WTC11 (cell line): ENCODE measurements at regions not wholly inside any gene's neighbourhood (a gene's known extent, or its start where the extent isn't known, plus 50 kb on each side); places are given as distances from the start of the nearest gene placed in this dataset.

Experiments used
- ATAC-seq: fragments of 200-7000 bp; cut with Tn5 transposase; 2 replicates; pipeline ENCODE4 v1.10.0; 2021; ENCODE audit warnings: mild to moderate bottlenecking, moderate library complexity
- CTCF ChIA-PET: fragments of 300-600 bp; sonication (Branson Sonifier 250); formaldehyde crosslinking; loops from one replicate; lab custom pipeline; 2021; ENCODE audit warnings: antibody characterized with exemption; lab: Charles Lee
- POLR2A ChIA-PET: fragments of 350-600 bp; sonication (Branson Sonifier 250); formaldehyde crosslinking; loops from one replicate; lab custom pipeline; 2021; ENCODE audit warnings: antibody characterized with exemption; lab: Charles Lee
- DNase-seq: peaks from one replicate; pipeline ENCODE4 v3.0.0; 2021; ENCODE audit warnings: low spot score
- H3K27ac Mint-ChIP-seq: 2 replicates; pipeline ENCODE4 v1.8.0; 2021; ENCODE audit warnings: mixed read lengths
- H3K27me3 Mint-ChIP-seq: 2 replicates; pipeline ENCODE4 v1.8.0; 2021; ENCODE audit warnings: low read depth, mild to moderate bottlenecking, moderate library complexity, mixed read lengths
- H3K36me3 Mint-ChIP-seq: 2 replicates; pipeline ENCODE4 v1.8.0; 2021; ENCODE audit warnings: mixed read lengths
- H3K4me1 Mint-ChIP-seq: 2 replicates; pipeline ENCODE4 v1.8.0; 2022; ENCODE audit warnings: mixed read lengths
- H3K4me3 Mint-ChIP-seq: 2 replicates; pipeline ENCODE4 v1.8.0; 2021; ENCODE audit warnings: mild to moderate bottlenecking, moderate library complexity, mixed read lengths
- H3K9me3 Mint-ChIP-seq: 2 replicates; pipeline ENCODE4 v1.8.0; 2021; ENCODE audit warnings: mixed read lengths
- CREM ChIP-seq: sonication (generic); formaldehyde crosslinking; IDR thresholded peaks from 2 replicates; pipeline ENCODE4 v1.8.1; 2022; ENCODE audit warnings: mild to moderate bottlenecking, missing genetic modification reagents, moderate library complexity
- E2F1 ChIP-seq: sonication (generic); formaldehyde crosslinking; IDR thresholded peaks from 2 replicates; pipeline ENCODE4 v1.8.0; 2022; ENCODE audit warnings: mild to moderate bottlenecking, missing genetic modification reagents
- GABPB1 ChIP-seq: sonication (generic); formaldehyde crosslinking; IDR thresholded peaks from 2 replicates; pipeline ENCODE4 v1.8.1; 2023; ENCODE audit warnings: mild to moderate bottlenecking, missing genetic modification reagents
- IRF1 ChIP-seq: sonication (generic); formaldehyde crosslinking; IDR thresholded peaks from 2 replicates; pipeline ENCODE4 v1.8.0; 2023; ENCODE audit warnings: missing genetic modification reagents
- IRF2 ChIP-seq: sonication (generic); formaldehyde crosslinking; IDR thresholded peaks from 2 replicates; pipeline ENCODE4 v1.8.0; 2022; ENCODE audit warnings: low read depth, missing genetic modification reagents, borderline replicate concordance
- MYBL2 ChIP-seq: sonication (generic); formaldehyde crosslinking; IDR thresholded peaks from 2 replicates; pipeline ENCODE4 v1.8.1; 2023; ENCODE audit warnings: mild to moderate bottlenecking, moderate library complexity, missing genetic modification reagents
- NFYB ChIP-seq: sonication (generic); formaldehyde crosslinking; conservative IDR thresholded peaks from 2 replicates; pipeline ENCODE4 v1.8.0; 2022; ENCODE audit warnings: low read depth, missing genetic modification reagents
- NR1H2 ChIP-seq: sonication (generic); formaldehyde crosslinking; IDR thresholded peaks from 2 replicates; pipeline ENCODE4 v1.9.0; 2021; ENCODE audit warnings: mild to moderate bottlenecking, moderate library complexity, missing genetic modification reagents
- SOX15 ChIP-seq: fragments of 250-450 bp; sonication (Bioruptor Pico); IDR thresholded peaks from 2 replicates; pipeline ENCODE4 v1.9.0; 2021; ENCODE audit warnings: mild to moderate bottlenecking
- SP1 ChIP-seq: sonication (generic); formaldehyde crosslinking; conservative IDR thresholded peaks from 2 replicates; pipeline ENCODE4 v1.8.1; 2022; ENCODE audit warnings: missing genetic modification reagents
- STAT6 ChIP-seq: sonication (generic); formaldehyde crosslinking; conservative IDR thresholded peaks from 2 replicates; pipeline ENCODE4 v1.8.1; 2023; ENCODE audit warnings: mild to moderate bottlenecking, low read depth, missing genetic modification reagents, moderate library complexity
- TCF7 ChIP-seq: sonication (generic); formaldehyde crosslinking; IDR thresholded peaks from 2 replicates; pipeline ENCODE4 v1.8.0; 2022; ENCODE audit warnings: mild to moderate bottlenecking, low read depth, missing genetic modification reagents, moderate library complexity
- TEAD1 ChIP-seq: sonication (generic); formaldehyde crosslinking; IDR thresholded peaks from 2 replicates; pipeline ENCODE4 v1.8.0; 2022; ENCODE audit warnings: mild to moderate bottlenecking, missing genetic modification reagents
- ZMAT4 ChIP-seq: fragments of 250-450 bp; sonication (Bioruptor Pico); IDR thresholded peaks from 2 replicates; pipeline ENCODE4 v1.9.0; 2021; ENCODE audit warnings: mild to moderate bottlenecking
- ZNF425 ChIP-seq: fragments of 250-450 bp; sonication (Bioruptor Pico); conservative IDR thresholded peaks from 2 replicates; pipeline ENCODE4 v1.9.0; 2021; ENCODE audit warnings: mild to moderate bottlenecking
- ZNF532 ChIP-seq: fragments of 250-450 bp; sonication (Bioruptor Pico); IDR thresholded peaks from 2 replicates; pipeline ENCODE4 v1.9.0; 2021; ENCODE audit warnings: mild to moderate bottlenecking, borderline replicate concordance

GRCh38 chr2:18901242-18901641, 311.9 kb upstream of the NT5C1B start (continued):
- TF ChIP-seq E2F1 (CRISPR knock-in tag) (no peak), TEAD1 (no peak)

GRCh38 chr2:18900691-18901141, 311.3 kb upstream of the NT5C1B start:
- no peak for DNase-seq
- no peak for TF ChIP-seq NR1H2 (CRISPR knock-in tag)
- no peak for TF ChIP-seq SP1 (CRISPR knock-in tag)
- TF ChIP-seq SOX15: no peak
- TF ChIP-seq ZMAT4 (CRISPR knock-in tag): no peak
- TF ChIP-seq MYBL2 (CRISPR knock-in tag): no peak
- no peak for TF ChIP-seq NFYB (CRISPR knock-in tag)
- Mint-ChIP-seq H3K27me3 (no peaks in the 10 kb centered on the region), H3K9me3 (no peaks in the 10 kb centered on the region), H3K4me1 (no peaks in the 10 kb centered on the region), H3K27ac (no peak overlapping the region), H3K4me3 (no peak overlapping the region), H3K36me3 (no peaks in the 10 kb centered on the region)
- CTCF ChIA-PET: no interaction called here
- POLR2A ChIA-PET: no interaction called here
- no peak for ATAC-seq

- ChIA-PET CTCF (no interaction called here), POLR2A (no interaction called here)
- Mint-ChIP-seq H3K4me1 (no peaks in the 10 kb centered on the region), H3K27ac (no peak overlapping the region), H3K4me3 (no peak overlapping the region), H3K9me3 (no peaks in the 10 kb centered on the region), H3K36me3 (no peaks in the 10 kb centered on the region), H3K27me3 (no peaks in the 10 kb centered on the region)
- ATAC-seq (no peak), DNase-seq (no peak)
- TF ChIP-seq IRF1 (no peak), IRF2 (no peak), ZNF425 (CRISPR knock-in tag) (no peak), STAT6 (no peak), GABPB1 (CRISPR knock-in tag) (no peak), ZNF532 (CRISPR knock-in tag) (no peak), CREM (no peak), TCF7 (CRISPR knock-in tag) (no peak)
- TF ChIP-seq, all 79 proteins: peak for 0
These were observed 310.4 kb upstream of the NT5C1B start for GRCh38 chr2:18899725-18900124.
